ENCODE measurements at regions not wholly inside any gene's neighbourhood (a gene's known extent, or its start where the extent isn't known, plus 50 kb on each side); places are given as distances from the start of the nearest gene placed in this dataset.

DNA sequence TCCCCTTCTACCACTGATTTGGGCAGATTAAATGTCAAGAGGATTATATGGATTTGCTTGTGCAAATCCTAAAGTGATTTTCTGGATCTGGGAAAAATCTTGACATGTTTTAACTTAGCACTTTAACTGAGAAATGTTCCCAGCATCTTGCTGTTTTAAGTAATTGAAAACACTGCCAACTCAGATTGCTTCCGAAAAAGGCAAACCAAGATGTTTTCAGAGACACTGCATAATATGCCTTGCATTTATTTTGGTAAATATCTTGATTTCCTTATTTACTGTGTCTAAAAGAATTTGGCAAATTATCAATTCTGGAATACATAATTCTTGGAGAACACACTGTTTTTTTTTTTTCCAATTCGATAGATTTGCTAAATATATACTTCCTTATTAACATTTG is 385.0 kb upstream of the FAM98A start:
- no peak overlapping the region for H3K27ac ChIP-seq (replicated peaks)
- DNase-seq (ENCODE audit: low read depth in 1 of 2, low spot score in 1 of 2): no peak
- H3K27me3 ChIP-seq (ENCODE audit: insufficient read depth, poor library complexity, severe bottlenecking): no peaks in the 10 kb centered on the region
- no peak overlapping the region for H3K4me3 ChIP-seq (replicated peaks; ENCODE audit: insufficient read depth, low read length)
- TF ChIP-seq, protein P1, sequence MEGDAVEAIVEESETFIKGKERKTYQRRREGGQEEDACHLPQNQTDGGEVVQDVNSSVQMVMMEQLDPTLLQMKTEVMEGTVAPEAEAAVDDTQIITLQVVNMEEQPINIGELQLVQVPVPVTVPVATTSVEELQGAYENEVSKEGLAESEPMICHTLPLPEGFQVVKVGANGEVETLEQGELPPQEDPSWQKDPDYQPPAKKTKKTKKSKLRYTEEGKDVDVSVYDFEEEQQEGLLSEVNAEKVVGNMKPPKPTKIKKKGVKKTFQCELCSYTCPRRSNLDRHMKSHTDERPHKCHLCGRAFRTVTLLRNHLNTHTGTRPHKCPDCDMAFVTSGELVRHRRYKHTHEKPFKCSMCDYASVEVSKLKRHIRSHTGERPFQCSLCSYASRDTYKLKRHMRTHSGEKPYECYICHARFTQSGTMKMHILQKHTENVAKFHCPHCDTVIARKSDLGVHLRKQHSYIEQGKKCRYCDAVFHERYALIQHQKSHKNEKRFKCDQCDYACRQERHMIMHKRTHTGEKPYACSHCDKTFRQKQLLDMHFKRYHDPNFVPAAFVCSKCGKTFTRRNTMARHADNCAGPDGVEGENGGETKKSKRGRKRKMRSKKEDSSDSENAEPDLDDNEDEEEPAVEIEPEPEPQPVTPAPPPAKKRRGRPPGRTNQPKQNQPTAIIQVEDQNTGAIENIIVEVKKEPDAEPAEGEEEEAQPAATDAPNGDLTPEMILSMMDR (IDR thresholded peaks at IDR 0.05; ENCODE audit: insufficient read depth, low read length): no peak
- no peak for TF ChIP-seq SPI1 (IDR thresholded peaks at IDR 0.05; ENCODE audit: borderline replicate concordance, low read depth)

DNA sequence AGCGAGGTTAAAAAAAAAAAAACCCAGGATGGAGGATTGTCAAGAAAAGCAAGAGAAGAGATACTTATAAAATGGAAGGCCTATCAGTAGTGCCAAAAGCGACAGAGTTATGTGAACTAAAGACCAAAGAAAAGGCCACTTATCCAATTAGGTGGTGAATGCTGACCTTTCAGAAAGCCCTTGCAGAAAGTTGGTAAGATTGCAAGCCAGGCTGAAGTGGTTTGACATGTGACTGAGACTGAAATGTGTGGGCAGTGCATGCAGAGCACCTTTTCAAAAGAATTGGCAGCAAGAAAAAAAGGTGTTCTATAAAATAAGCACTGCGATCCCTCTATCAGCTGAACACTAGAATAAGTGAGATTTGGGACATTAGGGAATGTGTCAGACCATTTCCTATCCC is 379.4 kb upstream of the FAM98A start:
- no peaks in the 10 kb centered on the region for H3K27me3 ChIP-seq (ENCODE audit: insufficient read depth, poor library complexity, severe bottlenecking)
- no peak for TF ChIP-seq POLR2AphosphoS5 (IDR thresholded peaks at IDR 0.05; ENCODE audit: low read depth)
- TF ChIP-seq, protein P2, sequence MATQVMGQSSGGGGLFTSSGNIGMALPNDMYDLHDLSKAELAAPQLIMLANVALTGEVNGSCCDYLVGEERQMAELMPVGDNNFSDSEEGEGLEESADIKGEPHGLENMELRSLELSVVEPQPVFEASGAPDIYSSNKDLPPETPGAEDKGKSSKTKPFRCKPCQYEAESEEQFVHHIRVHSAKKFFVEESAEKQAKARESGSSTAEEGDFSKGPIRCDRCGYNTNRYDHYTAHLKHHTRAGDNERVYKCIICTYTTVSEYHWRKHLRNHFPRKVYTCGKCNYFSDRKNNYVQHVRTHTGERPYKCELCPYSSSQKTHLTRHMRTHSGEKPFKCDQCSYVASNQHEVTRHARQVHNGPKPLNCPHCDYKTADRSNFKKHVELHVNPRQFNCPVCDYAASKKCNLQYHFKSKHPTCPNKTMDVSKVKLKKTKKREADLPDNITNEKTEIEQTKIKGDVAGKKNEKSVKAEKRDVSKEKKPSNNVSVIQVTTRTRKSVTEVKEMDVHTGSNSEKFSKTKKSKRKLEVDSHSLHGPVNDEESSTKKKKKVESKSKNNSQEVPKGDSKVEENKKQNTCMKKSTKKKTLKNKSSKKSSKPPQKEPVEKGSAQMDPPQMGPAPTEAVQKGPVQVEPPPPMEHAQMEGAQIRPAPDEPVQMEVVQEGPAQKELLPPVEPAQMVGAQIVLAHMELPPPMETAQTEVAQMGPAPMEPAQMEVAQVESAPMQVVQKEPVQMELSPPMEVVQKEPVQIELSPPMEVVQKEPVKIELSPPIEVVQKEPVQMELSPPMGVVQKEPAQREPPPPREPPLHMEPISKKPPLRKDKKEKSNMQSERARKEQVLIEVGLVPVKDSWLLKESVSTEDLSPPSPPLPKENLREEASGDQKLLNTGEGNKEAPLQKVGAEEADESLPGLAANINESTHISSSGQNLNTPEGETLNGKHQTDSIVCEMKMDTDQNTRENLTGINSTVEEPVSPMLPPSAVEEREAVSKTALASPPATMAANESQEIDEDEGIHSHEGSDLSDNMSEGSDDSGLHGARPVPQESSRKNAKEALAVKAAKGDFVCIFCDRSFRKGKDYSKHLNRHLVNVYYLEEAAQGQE (IDR thresholded peaks at IDR 0.05; ENCODE audit: insufficient replicate concordance, low read depth): no peak
- TF ChIP-seq, protein P1 (IDR thresholded peaks at IDR 0.05; ENCODE audit: insufficient read depth, low read length): no peak
- no peak for TF ChIP-seq GABPA (IDR thresholded peaks at IDR 0.05; ENCODE audit: low read depth)
- TF ChIP-seq SPI1 (IDR thresholded peaks at IDR 0.05; ENCODE audit: borderline replicate concordance, low read depth): no peak
- no peak overlapping the region for H3K27ac ChIP-seq (replicated peaks)
- H3K4me3 ChIP-seq (replicated peaks; ENCODE audit: insufficient read depth, low read length): no peak overlapping the region
- DNase-seq (ENCODE audit: low read depth in 1 of 2, low spot score in 1 of 2): no peak

DNA sequence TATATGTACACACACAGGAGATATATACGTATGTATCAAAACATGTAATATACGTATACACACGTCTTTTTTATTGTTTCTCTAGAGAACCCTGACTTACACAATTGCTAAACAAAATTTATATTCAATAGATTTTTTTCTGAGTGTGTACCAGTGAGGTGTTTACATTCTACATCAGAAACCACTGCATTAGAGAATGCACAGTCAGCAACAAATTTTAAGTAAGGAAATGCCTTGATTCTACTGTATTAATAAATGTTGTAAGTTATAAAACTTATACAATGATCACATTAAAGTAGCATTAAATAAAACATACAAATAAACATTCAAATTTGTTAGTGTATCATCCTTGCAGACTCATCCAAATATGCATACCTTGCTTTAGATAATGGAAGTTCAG is 376.4 kb upstream of the FAM98A start:
- DNase-seq (ENCODE audit: low read depth in 1 of 2, low spot score in 1 of 2): no peak
- TF ChIP-seq, protein P1 (IDR thresholded peaks at IDR 0.05; ENCODE audit: insufficient read depth, low read length): no peak
- TF ChIP-seq SPI1 (IDR thresholded peaks at IDR 0.05; ENCODE audit: borderline replicate concordance, low read depth) (no peak), GABPA (IDR thresholded peaks at IDR 0.05; ENCODE audit: low read depth) (no peak), POLR2AphosphoS5 (IDR thresholded peaks at IDR 0.05; ENCODE audit: low read depth) (no peak)
- TF ChIP-seq, protein P2 (IDR thresholded peaks at IDR 0.05; ENCODE audit: insufficient replicate concordance, low read depth): no peak

DNA sequence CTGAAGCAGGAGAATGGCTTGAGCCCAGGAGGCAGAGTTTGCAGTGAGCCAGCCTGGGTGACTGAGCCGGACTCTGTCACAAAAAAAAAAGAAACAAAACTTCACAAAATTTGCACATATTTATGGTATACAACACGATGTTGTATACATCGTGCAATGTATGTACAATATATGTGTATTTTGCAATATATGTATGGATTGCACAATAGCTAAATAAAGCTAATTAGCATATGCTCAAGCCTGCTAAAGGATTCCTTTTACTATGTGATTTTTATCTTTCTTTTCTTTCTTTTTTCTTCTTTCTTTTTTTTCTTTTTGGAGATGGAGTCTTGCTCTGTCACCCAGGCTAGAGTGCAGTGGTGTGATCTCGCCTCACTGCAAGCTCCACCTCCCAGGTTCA is 368.0 kb upstream of the FAM98A start:
- no peak for TF ChIP-seq POLR2AphosphoS5 (IDR thresholded peaks at IDR 0.05; ENCODE audit: low read depth)
- TF ChIP-seq, protein P2 (IDR thresholded peaks at IDR 0.05; ENCODE audit: insufficient replicate concordance, low read depth): no peak
- TF ChIP-seq, protein P1 (IDR thresholded peaks at IDR 0.05; ENCODE audit: insufficient read depth, low read length): no peak
- no peak for TF ChIP-seq SPI1 (IDR thresholded peaks at IDR 0.05; ENCODE audit: borderline replicate concordance, low read depth)
- TF ChIP-seq GABPA (IDR thresholded peaks at IDR 0.05; ENCODE audit: low read depth): no peak
- Histone ChIP-seq H3K27me3 (ENCODE audit: insufficient read depth, poor library complexity, severe bottlenecking) (no peaks in the 10 kb centered on the region), H3K4me3 (replicated peaks; ENCODE audit: insufficient read depth, low read length) (no peak overlapping the region), H3K27ac (replicated peaks) (no peak overlapping the region)
- DNase-seq (ENCODE audit: low read depth in 1 of 2, low spot score in 1 of 2): no peak

More for the DNA sequence above, 376.4 kb upstream of the FAM98A start:
- no peak overlapping the region for H3K4me3 ChIP-seq (replicated peaks; ENCODE audit: insufficient read depth, low read length)
- H3K27ac ChIP-seq (replicated peaks): no peak overlapping the region
- H3K27me3 ChIP-seq (ENCODE audit: insufficient read depth, poor library complexity, severe bottlenecking): no peaks in the 10 kb centered on the region

Data from HL-60 (cell line).